C4-2B (cell line): ENCODE measurements at regions not wholly inside any gene's neighbourhood (a gene's known extent, or its start where the extent isn't known, plus 50 kb on each side); places are given as distances from the start of the nearest gene placed in this dataset.

Experiments
- ZFX ChIP-seq: fragments of 450-650 bp; IDR thresholded peaks from 2 replicates; pipeline ENCODE4 v1.6.1; 2017
- TF ChIP-seq, protein P1 (sequence below): fragments of 450-650 bp; conservative IDR thresholded peaks from 2 replicates; pipeline ENCODE4 v1.5.1; 2017; ENCODE audit warnings: mild to moderate bottlenecking

DNA sequence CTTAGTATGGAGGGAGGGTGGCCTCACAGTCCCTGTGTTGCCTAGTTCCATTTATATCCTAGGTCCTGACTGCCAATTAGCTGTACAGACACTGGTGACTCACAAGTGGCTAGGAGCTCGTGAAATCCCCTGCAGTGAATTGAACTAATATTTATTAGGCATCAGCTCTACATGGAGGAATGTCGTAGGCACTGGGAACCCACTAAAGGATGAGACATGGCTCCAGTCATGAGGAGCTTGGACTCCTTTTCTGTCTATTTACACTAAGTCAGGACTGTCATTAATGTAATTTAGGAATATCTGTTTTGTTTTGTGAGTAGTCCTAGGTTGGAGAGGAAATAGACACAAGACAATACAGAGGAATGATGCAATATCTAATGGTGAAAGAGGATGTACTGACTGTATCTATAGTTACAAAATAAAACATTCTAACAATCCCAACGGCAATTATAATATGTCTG lies 67.7 kb downstream of the MID1IP1 start:
- TF ChIP-seq, protein P1, sequence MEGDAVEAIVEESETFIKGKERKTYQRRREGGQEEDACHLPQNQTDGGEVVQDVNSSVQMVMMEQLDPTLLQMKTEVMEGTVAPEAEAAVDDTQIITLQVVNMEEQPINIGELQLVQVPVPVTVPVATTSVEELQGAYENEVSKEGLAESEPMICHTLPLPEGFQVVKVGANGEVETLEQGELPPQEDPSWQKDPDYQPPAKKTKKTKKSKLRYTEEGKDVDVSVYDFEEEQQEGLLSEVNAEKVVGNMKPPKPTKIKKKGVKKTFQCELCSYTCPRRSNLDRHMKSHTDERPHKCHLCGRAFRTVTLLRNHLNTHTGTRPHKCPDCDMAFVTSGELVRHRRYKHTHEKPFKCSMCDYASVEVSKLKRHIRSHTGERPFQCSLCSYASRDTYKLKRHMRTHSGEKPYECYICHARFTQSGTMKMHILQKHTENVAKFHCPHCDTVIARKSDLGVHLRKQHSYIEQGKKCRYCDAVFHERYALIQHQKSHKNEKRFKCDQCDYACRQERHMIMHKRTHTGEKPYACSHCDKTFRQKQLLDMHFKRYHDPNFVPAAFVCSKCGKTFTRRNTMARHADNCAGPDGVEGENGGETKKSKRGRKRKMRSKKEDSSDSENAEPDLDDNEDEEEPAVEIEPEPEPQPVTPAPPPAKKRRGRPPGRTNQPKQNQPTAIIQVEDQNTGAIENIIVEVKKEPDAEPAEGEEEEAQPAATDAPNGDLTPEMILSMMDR, result no peak
- TF ChIP-seq ZFX, result no peak
